ENCODE measurements at regions not wholly inside any gene's neighbourhood (a gene's known extent, or its start where the extent isn't known, plus 50 kb on each side); places are given as distances from the start of the nearest gene placed in this dataset.
"Not testable (repeated sequence)": the region's sequence is repeated elsewhere in the genome, so short reads cannot be mapped to it uniquely, and the experiment has no call there.

DNA sequence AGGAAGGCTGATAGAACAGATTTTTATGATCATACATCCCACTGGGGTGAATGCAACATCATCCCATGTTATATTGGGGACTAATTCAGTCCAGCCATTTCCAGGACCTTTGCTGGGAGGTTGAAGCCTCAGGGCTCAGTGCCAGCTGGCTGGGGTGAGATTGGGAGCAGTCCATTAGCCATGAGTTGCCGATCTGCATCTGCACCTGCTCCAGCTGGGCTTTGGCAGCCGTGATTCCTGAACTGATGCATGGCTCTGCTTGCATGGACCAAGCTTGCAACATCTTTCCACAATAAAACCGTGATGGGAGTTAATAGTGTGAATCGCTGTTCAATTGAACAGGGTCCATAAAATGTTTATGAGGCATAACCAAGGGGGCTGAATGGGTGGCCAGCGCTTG lies 346.9 kb downstream of the TYW1 start:
- peaks cover 48% of the 10 kb centered on the region for H3K36me3 Mint-ChIP-seq
- peaks cover 3% of the 10 kb centered on the region for H3K9me3 Mint-ChIP-seq
- H3K27ac Mint-ChIP-seq: no peak overlapping the region
- no peaks in the 10 kb centered on the region for H3K27me3 Mint-ChIP-seq
- DNase-seq (ENCODE audit: low spot score in 2 of 2) (no peak), ATAC-seq (ENCODE audit: low read depth) (no peak)
- H3K4me3 Mint-ChIP-seq: no peak overlapping the region
- no peaks in the 10 kb centered on the region for H3K4me1 Mint-ChIP-seq

DNA sequence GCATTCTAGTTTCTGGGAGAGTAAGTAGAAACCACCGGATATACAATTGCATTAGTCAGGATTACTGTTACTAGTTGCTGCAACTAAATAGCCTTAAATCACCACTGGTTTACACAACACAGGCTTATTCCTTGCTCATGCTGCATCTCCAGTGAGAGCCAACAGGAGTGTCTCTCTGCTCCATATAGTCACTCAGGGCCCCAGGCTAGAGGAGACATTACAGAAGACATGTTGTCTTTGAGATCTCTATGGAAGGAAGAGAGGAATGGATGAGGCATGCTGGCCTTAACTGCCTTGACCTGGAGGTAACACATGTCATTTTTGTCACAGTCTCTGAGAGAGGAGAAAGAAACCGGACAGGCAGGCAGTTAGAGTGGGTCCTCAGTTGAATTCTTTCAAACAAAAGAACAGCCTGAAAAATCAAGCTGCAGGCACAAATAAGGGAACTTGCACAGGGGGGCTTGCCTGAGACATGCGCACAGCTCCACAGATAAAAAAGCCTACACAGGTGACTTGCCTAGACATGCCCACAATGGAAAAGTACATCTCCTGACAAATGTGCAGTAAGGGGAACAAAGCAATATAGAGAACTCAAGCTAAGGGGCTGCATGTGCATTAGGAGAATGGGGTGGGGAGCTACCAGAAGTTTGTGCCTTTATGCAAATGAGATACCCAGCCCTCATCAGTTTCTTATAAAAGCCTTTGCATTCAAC lies 348.0 kb downstream of the TYW1 start:
- ATAC-seq (ENCODE audit: low read depth): no peak
- peaks cover 3% of the 10 kb centered on the region for H3K9me3 Mint-ChIP-seq
- no peak for DNase-seq (ENCODE audit: low spot score in 2 of 2)
- H3K36me3 Mint-ChIP-seq: peaks cover 46% of the 10 kb centered on the region
- H3K27me3 Mint-ChIP-seq: no peaks in the 10 kb centered on the region
- H3K4me1 Mint-ChIP-seq: no peaks in the 10 kb centered on the region
- H3K27ac Mint-ChIP-seq: no peak overlapping the region
- no peak overlapping the region for H3K4me3 Mint-ChIP-seq

DNA sequence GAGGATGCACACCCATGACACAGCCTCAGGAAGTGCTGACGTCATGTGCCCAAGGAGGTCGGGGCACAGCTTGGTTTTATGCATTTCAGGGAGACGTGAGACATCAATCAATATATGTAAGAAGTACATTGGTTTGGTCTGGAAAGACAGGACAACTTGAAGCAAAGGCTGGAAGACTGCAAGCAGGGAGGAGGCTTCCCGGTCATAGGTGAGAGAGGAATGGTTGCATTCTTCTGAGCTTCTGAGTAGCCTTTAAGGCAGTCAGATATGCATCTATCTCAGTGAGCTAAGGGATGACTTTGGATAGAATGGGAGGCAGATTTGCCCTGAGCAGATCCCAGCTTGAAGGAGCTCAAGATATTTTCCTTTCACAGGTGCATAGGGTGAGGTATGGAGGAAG lies 349.5 kb downstream of the TYW1 start:
- Mint-ChIP-seq H3K27me3 (no peaks in the 10 kb centered on the region), H3K4me3 (no peak overlapping the region), H3K4me1 (no peaks in the 10 kb centered on the region), H3K9me3 (peaks cover 3% of the 10 kb centered on the region), H3K27ac (no peak overlapping the region), H3K36me3 (peaks cover 46% of the 10 kb centered on the region)
- ATAC-seq (ENCODE audit: low read depth) (no peak), DNase-seq (ENCODE audit: low spot score in 2 of 2) (no peak)

DNA sequence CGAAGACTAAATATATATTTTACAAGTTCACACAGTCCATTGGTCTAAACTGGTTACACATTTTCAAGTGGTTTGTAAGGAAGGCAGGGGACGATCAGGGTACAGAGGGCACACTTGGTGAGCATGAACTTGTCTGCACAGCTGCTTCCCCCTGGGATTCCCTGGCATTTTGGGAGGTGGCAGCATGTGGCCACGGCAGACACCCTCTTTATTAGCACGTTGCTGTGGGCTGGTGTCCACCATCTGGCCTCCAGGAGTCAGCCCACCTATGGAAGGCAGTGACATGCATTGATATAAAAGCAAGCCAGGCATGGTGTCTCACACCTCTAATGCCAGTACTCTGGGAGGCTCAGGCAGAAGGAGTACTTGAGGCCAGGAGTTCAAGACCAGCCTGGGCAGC lies 350.2 kb downstream of the TYW1 start:
- Mint-ChIP-seq H3K4me3 (no peak overlapping the region), H3K9me3 (peaks cover 3% of the 10 kb centered on the region), H3K27me3 (no peaks in the 10 kb centered on the region), H3K4me1 (no peaks in the 10 kb centered on the region), H3K27ac (no peak overlapping the region), H3K36me3 (peaks cover 43% of the 10 kb centered on the region)
- no peak for ATAC-seq (ENCODE audit: low read depth)
- no peak for DNase-seq (ENCODE audit: low spot score in 2 of 2)

DNA sequence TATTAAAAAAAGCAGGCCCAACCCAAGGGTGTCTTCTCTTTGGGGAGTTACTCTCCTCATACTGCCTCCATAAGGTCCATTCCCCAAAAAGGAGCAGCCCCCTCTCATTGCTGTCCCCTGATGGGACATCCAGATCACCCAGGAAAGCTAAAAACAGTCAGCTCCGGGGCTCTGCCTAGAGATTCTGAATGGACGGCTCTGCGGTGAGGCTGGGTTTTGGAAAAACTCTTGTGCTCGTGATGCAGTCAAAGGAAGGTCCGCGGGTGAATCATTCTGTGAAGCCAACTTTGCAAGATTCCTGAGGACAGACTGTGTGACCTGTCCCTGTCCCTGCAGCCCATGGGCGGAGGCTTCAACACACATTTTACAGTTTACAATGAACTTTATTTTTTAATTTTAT lies 351.5 kb downstream of the TYW1 start:
- Mint-ChIP-seq H3K4me3 (no peak overlapping the region), H3K27me3 (no peaks in the 10 kb centered on the region), H3K4me1 (no peaks in the 10 kb centered on the region), H3K27ac (no peak overlapping the region), H3K9me3 (peaks cover 3% of the 10 kb centered on the region), H3K36me3 (peaks cover 37% of the 10 kb centered on the region)
- no peak for ATAC-seq (ENCODE audit: low read depth)
- no peak for DNase-seq (ENCODE audit: low spot score in 2 of 2)

DNA sequence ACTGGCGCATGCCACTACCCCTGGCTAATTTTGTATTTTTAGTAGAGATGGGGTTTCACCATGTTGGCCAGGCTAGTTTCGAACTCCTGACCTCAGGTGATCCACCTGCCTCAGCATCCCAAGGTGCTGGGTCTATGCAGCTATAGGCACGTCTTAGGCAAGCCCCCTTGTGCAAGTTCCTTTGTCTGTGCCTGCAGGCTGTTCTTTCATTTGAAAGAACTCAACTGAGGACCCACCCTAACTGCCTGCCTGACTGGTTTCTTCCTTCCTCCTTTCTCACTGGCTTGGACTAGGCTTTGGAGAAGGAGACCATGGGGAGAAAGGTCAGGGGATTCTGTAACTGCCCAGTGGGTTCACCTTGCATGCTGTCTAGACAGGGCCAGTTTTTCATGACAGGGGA lies 361.0 kb downstream of the TYW1 start:
- peaks cover 12% of the 10 kb centered on the region for H3K36me3 Mint-ChIP-seq
- H3K27me3 Mint-ChIP-seq, H3K4me3 Mint-ChIP-seq: not testable (repeated sequence)

DNA sequence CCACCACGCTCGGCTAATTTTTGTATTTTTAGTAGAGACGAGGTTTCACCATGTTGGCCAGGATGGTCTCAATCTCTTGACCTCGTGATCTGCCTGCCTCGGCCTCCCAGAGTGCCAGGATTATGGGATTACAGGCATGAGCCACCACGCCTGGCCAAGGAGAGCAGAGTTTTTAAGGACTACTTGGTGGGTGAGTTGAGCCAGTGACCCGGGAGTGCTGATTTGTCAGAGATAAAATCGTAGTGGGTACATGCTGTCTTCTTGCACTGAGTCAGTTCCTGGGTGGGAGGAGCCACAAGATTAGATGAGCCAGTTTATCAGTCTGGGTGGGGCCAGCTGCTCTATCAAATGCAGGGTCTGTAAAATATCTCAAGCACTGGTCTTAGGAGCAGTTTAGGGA lies 361.7 kb downstream of the TYW1 start:
- H3K4me3 Mint-ChIP-seq; H3K27ac Mint-ChIP-seq; H3K27me3 Mint-ChIP-seq; H3K4me1 Mint-ChIP-seq; DNase-seq (ENCODE audit: low spot score in 2 of 2); ATAC-seq (ENCODE audit: low read depth); H3K9me3 Mint-ChIP-seq: not testable (repeated sequence)
- peaks cover 11% of the 10 kb centered on the region for H3K36me3 Mint-ChIP-seq

More for the DNA sequence above, 361.0 kb downstream of the TYW1 start:
- not testable (repeated sequence) for DNase-seq (ENCODE audit: low spot score in 2 of 2); H3K27ac Mint-ChIP-seq; H3K9me3 Mint-ChIP-seq; ATAC-seq (ENCODE audit: low read depth); H3K4me1 Mint-ChIP-seq

DNA sequence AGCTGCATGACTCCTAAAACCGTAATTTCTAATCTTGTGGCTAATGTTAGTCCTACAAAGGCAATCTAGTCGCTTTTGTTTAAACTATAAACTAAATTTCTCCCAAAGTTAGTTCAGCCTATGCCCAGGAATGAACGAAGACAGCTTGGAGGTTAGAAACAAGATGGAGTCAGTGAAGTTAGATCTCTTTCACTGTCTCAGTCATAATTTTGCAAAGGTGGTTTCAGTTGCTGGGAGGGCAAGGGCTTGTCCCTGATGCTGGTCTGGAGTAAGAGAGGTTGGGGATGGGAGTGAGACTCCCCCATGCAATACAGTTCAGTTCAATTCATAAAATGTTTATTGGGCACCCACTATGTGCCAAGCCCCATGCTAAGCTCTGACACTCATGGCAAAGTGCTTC lies 362.1 kb downstream of the TYW1 start:
- not testable (repeated sequence) for H3K9me3 Mint-ChIP-seq; ATAC-seq (ENCODE audit: low read depth); H3K27me3 Mint-ChIP-seq; DNase-seq (ENCODE audit: low spot score in 2 of 2); H3K27ac Mint-ChIP-seq; H3K4me3 Mint-ChIP-seq; H3K4me1 Mint-ChIP-seq
- peaks cover 13% of the 10 kb centered on the region for H3K36me3 Mint-ChIP-seq

DNA sequence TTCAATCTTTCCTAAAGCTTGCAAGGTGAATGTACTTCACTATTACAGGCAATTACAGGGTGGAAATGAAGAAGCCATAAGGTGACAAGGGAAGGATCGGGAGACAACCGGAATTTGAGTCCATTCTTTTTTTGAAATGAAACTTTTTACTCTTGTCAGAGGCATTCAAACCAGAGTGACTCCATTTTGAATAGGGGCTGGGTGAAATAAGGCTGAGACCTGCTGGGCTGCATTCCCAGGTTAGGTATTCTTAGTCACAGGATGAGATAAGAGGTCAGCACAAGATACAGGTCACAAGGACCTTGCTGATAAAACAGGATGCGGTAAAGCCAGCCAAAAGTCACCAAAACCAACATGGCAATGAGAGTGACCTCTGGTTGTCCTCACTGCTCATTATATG lies 363.3 kb downstream of the TYW1 start:
- peaks cover 4% of the 10 kb centered on the region for H3K9me3 Mint-ChIP-seq
- H3K36me3 Mint-ChIP-seq: peaks cover 13% of the 10 kb centered on the region
- no peak overlapping the region for H3K4me3 Mint-ChIP-seq
- H3K4me1 Mint-ChIP-seq: no peaks in the 10 kb centered on the region
- no peaks in the 10 kb centered on the region for H3K27me3 Mint-ChIP-seq
- DNase-seq (ENCODE audit: low spot score in 2 of 2) (no peak), ATAC-seq (ENCODE audit: low read depth) (no peak)
- no peak overlapping the region for H3K27ac Mint-ChIP-seq

DNA sequence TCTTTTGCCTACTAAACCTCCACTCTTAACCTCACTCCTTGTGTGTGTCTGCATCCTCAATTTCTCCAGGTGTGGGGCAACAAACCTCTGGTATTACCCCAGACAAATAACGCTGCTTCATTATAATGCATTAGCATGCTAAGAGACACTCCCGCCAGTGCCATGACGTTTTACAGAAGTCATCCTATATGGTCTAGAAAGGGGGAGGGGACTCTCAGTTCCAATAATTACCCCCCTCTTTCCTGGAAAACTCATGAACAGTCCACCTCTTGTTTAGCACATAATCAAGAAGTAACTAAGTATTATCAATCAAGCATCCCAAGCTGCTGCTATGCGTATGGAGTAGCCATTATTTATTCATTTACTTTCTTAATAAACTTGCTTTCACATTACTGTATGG lies 364.5 kb downstream of the TYW1 start:
- Mint-ChIP-seq H3K4me1 (no peaks in the 10 kb centered on the region), H3K4me3 (no peak overlapping the region), H3K27ac (no peak overlapping the region), H3K9me3 (peaks cover 4% of the 10 kb centered on the region), H3K36me3 (peaks cover 11% of the 10 kb centered on the region), H3K27me3 (no peaks in the 10 kb centered on the region)
- ATAC-seq (ENCODE audit: low read depth): no peak
- no peak for DNase-seq (ENCODE audit: low spot score in 2 of 2)

DNA sequence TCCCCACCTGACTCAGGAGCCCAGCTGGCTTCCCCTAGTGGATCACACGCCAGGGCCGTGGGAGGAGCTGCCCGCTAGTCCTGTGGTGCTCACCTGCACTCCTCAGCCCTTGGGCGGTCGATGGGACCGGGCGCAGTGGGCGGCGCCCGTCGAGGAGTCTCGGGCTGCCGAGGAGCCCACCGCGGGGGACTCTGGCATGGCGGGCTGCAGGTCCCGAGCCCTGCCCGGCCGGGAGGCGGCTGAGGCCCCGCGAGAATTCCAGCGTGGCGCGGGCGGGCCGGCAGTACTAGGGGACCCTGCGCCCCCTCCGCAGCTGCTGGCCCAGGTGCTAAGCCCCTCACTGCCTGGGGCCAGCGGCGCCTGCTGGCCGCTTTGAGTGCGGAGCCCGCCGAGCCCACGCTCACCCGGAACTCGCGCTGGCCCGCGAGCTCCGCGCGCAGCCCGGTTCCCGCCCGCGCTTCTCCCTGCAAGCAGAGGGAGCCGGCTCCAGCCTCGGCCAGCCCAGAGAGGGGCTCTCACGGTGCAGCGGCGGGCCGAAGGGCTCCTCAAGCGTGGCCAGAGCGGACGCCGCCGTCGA lies 367.9 kb downstream of the TYW1 start:
- Mint-ChIP-seq H3K36me3 (peaks cover 5% of the 10 kb centered on the region), H3K4me3 (no peak overlapping the region), H3K27ac (no peak overlapping the region), H3K27me3 (no peaks in the 10 kb centered on the region), H3K9me3 (peaks cover 8% of the 10 kb centered on the region), H3K4me1 (no peaks in the 10 kb centered on the region)
- DNase-seq (ENCODE audit: low spot score in 2 of 2): no peak
- no peak for ATAC-seq (ENCODE audit: low read depth)

DNA sequence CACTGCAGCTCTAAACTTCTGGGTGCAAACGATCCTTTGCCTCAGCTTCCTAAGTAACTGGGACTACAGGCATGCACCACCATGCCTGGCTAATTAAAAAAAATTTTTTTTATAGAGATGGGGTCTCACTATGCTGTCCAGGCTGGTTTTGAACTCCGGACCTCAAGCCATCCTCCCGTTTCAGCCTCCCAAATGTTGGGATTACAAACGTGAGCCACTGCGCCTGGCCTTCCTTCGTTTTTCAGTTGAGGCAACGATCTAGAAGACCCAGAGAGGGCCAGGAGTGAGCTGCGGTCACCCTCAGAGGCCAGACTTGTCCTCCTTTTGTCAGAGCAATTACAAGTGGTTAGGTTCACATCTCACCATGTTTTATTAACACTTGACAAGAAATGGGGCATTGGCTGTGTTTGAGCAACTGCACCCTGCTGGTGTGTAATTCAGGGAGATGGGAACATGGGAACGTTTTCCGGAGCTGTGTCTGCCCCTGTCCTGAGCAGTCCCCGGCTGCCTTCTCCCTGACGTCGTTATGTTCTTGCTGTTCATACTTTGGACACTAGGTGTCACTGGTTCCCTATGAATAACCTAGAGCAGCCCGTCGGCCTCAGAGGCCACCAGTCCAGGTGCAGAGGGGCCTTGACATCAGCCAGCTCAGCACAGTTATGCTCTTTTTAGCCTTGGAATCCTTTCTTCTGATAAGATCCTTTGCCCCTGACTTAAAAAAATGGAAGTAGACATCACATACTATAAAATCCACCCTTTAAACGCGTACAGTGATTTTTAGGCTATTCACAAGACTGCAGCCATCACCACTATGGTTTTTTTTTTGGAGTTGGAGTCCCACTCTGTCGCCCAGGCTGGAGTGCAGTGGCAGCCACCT lies 375.0 kb downstream of the TYW1 start:
- Mint-ChIP-seq H3K36me3 (peaks cover 7% of the 10 kb centered on the region), H3K9me3 (peaks cover 15% of the 10 kb centered on the region), H3K27ac (no peak overlapping the region), H3K27me3 (peaks cover 16% of the 10 kb centered on the region), H3K4me3 (no peak overlapping the region), H3K4me1 (peaks cover 3% of the 10 kb centered on the region)
- peak; percentile 64 for ATAC-seq (ENCODE audit: low read depth)
- peak; percentile 62 to 63 for DNase-seq (ENCODE audit: low spot score in 2 of 2)

DNA sequence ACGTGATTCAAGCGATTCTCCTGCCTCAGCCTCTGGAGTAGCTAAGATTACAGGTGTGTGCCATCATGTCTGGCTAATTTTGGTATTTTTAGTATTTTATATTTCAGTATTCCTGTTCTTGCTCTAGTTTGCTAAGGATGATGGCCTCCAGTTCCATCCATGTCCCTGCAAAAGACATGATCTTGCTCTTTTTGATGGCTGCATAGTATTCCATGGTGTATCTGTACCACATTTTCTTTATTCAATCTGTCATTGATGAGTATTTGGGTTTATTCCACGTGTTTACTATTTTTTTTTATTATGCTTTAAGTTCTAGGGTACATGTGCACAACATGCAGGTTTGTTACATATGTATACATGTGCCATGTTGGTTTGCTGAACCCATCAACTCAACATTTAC lies 376.8 kb downstream of the TYW1 start:
- not testable (repeated sequence) for H3K27ac Mint-ChIP-seq; H3K4me3 Mint-ChIP-seq; DNase-seq (ENCODE audit: low spot score in 2 of 2); H3K9me3 Mint-ChIP-seq; H3K36me3 Mint-ChIP-seq; H3K4me1 Mint-ChIP-seq; ATAC-seq (ENCODE audit: low read depth)
- H3K27me3 Mint-ChIP-seq: peaks cover 16% of the 10 kb centered on the region

DNA sequence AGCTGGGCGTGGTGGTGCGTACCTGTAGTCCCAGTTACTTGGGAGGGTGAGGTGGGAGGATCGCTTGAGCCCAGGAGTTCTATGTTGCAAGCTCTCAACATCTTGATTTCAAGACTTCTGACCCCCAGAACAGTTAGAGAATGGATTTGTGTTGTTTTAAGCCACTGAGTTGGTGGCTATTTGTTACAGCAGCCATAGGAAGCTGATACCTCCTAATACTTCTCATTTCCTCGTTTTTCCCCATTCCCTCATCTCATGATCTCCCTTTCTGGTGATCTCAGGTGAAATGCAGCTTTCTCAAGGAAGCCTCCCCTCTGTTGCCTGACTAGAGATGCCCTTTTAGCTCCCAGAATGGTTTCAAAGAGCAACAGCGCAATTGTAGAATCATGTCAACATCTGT lies 378.8 kb downstream of the TYW1 start:
- peaks cover 16% of the 10 kb centered on the region for H3K27me3 Mint-ChIP-seq
- peaks cover 3% of the 10 kb centered on the region for H3K4me1 Mint-ChIP-seq
- DNase-seq (ENCODE audit: low spot score in 2 of 2) (no peak), ATAC-seq (ENCODE audit: low read depth) (no peak)
- H3K27ac Mint-ChIP-seq: no peak overlapping the region
- no peak overlapping the region for H3K4me3 Mint-ChIP-seq
- H3K36me3 Mint-ChIP-seq: peaks cover 7% of the 10 kb centered on the region
- peaks cover 8% of the 10 kb centered on the region for H3K9me3 Mint-ChIP-seq

All from memory B cell (primary cell).